HG02678 (cell line): ENCODE measurements at regions not wholly inside any gene's neighbourhood (a gene's known extent, or its start where the extent isn't known, plus 50 kb on each side); places are given as distances from the start of the nearest gene placed in this dataset.

Experiments
- ATAC-seq: cut with Tn5 transposase; IDR thresholded peaks from one replicate; pipeline ENCODE4 v1.9.1; 2021; ENCODE audit warnings: mild to moderate bottlenecking, moderate library complexity; ENCODE audit not compliant: unreplicated experiment

- ATAC-seq, result no peak
These were observed 79.4 kb upstream of the IFNE start for GRCh38 chr9:21561502-21561901.

GRCh38 chr9:21564175-21564574 is 82.1 kb upstream of the IFNE start:
- no peak for ATAC-seq

- no peak for ATAC-seq
These were observed 83.0 kb upstream of the IFNE start for GRCh38 chr9:21565155-21565554.

- ATAC-seq, result no peak
These were observed 85.8 kb upstream of the IFNE start for GRCh38 chr9:21567926-21568325.

- ATAC-seq, result no peak
These were observed 86.4 kb upstream of the IFNE start for GRCh38 chr9:21568484-21568883.

DNA sequence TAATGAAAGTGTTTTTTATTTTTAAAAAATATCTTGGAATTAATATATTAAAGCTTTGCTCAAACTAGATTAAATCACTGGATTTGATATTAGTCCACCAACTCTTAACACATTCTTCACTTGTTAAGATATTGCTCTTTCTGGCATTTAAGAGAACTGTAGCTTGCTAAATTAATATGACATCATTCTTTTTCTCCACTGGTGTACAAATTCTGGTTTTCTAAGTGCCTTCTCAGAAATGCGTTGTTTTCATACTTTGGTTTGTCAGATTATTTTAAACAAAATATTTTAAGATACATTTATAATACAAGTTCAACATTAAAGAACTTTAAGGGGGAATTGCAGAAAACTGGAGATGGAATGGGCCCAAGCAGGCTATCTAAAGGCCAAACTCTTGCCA is 87.6 kb upstream of the IFNE start:
- ATAC-seq, result no peak

DNA sequence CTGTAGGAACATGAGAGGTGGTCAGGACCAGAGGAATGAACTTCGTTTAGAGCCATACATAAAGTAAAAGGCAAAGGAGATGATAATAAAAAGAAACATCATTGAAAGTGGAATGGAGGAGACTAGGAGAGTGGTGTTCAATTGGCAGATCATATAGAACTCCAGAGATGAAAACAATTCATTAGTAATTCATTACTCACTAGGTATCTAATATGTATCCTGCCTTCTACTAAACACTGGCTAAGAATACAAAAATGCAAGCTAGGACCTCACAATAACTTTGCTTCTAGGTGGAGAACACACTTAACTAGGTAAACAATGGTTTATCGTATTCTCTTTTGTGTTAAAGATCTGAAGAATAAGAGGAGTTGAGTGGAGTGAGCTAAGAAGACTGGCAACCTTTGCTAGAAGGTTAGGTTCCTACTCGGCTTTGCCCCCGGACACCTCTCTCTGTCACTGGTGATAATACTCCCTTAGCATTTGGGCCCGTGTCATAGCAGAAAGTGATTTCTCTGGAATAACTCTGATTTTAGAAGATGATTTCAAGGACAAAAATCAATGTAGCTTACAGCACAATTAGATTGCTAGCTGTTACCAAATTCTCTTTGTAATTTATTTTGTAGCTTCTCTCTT is 88.6 kb upstream of the IFNE start:
- ATAC-seq, result no peak

DNA sequence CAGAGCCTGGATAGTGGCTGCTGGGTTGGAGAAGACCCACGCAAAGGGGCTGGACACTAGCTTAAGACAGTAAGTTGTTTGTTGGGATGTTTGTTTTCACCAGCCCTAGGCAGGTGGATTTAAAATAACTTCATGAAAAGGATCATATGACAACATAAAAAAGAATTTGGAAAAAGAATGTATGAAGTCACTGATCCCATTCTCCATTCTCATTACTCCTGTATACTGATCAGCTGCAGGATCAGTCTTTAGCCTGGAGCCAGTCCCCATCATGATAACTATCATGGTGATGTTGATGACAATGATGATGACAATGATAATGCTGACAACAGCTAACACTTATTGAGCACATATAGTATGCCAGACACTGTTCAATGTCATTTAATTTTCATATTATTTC is 92.1 kb upstream of the IFNE start:
- ATAC-seq, result no peak

DNA sequence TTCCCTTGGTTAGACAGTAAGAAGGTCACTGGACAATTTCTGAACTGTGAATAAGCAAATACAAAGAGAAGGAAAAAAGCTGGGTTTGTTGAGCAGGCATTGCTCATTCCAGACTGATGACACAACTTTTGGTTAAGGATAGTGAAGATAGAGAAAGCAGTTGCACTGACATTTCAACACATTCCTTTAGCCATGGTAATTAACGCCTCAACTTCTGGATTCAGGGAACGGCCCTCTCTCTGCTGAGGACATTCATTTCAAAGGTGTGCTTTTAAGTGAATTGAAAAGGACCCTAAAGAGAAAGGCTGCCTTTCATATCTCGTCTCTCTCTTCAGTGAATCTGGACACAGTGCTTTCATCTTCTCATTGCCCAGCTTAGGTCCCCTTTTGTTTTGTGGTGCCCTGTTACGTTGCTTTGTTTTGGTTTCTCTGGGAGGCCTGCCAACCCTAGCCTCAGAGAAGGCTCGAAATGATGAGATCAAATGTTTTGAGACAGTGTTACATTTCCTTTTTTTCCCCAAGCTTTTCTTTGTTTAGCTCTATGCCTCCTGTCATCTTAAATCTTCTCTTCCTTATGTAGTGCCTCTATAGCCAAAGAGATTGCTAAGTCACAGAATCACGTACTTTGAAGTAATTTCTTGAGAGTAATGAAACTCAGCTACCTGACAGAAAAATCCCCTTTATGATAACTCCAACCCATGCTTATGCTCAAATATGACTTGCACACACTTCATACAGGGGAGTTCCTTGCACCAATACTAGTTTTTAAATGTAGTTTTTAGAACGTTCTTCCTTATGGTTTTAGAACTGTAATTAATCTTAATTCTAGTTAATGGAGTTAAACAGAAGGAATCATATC is 94.4 kb upstream of the IFNE start:
- no peak for ATAC-seq

GRCh38 chr9:21579247-21579671 is 97.1 kb upstream of the IFNE start:
- no peak for ATAC-seq

DNA sequence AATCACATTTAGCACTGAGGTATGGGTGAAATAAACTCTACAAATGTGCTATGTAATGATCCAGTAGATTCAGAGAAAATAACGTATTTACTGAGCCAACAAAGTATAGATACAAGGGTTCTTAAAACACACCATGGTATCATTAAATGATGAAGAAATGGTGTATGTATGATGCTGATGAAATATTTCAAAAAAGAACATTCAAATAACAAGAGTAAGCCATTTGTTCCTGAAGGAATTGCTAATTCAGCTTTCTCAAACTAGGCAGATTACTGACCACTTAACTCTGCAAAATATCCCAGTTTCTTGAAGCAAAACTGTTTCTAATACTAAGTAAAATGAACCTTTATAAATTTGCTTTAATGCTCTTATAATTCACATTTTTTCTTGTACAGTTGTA is 97.6 kb upstream of the IFNE start:
- no peak for ATAC-seq

DNA sequence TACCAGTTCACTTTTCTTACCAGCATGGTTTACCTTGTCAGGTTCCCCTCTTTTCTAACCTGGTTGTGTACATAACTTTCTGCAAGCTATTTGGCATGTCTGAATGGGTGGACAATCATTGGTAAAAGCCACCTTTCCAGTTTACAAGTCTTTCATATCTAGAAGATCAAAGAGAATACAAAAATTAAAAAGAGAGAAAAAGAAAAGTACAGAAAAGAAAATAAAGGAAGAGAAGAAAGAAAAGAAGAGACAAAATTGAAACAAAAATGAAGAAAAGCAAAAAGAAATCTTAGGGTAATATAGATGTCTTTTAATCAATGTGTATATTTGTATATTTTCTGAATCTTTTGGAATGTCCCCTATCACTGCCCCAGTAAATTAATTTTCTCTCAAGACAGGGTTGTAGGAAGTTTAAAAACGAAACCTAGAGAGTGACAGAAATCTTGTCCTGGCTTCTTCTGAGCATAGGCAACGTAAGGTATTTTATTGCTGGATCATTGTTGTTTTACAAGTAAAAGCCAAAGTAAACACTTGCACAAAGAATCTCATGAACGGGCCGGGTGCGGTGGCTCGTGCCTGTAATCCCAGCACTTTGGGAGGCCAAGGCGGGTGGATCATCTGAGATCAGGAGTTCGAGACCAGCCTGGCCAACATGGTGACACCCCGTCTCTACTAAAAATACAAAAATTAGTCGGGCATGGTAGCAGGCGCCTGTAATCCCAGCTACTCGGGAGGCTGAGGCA is 98.7 kb upstream of the IFNE start:
- ATAC-seq, result no peak

- ATAC-seq, result no peak
These were observed 101.7 kb upstream of the IFNE start for GRCh38 chr9:21583628-21584377.

DNA sequence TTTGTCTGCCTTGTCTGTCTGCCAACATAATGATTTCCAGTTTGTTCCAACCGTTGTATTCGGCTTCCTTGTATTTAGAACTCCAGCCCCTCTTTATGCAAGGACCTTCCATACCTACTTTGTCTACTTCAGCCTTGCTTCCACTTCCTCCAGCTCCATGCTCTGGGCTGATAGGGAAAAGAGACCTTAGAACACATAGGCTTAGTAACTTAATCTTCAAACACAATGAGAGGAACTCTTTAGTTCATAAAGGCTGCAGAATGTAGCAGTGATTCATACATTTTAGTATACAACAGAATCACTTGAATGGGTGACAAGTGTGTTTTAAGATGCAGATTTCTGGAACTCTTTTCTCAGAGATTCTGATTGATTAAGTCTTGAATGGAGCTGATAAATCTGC is 102.8 kb upstream of the IFNE start:
- ATAC-seq, result no peak

DNA sequence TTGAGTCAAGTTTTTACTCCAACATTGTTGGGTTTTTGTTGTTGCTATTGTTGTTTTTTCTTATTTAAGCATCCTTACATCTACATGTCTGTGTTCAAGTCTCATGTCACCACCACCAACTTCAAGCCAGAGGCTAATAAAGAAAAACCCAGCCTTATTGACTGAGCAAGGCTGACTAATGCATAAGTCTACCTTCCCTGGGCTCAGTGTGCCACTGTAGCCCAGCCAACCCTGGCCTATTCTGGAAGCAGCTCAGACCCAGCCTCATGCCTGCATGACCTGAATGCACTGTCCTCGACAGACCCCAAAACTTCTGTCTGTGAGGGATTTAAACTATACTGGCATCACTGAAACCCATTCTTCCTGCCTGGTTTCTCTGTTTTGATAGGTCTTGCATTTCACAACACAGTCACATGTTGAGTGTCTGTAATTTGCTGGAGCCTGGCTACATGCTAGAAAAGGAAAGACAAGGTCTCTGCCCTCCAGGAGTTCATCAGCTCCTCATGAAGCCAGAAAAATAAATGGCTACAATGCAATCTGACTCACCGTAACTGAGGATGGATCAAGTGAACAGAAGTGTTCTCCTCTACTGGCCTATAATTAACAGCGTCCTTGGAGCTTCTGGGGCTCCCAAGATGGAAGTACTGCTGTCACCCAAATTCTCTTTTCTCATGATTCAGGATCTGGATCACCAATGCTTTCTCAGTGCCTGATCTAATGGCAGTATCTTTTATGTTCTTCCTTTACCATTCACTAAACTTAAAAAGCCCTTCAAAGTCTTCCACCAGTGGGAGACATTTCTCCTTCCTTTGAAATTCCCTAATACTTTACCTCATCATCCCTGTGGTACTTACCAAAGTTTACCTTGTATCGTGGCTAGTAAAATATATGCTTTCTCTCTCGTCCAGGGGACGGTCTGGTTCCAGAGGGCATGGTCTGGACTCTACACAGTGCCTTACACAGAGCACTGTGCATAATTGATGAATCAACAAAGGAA is 103.9 kb upstream of the IFNE start:
- no peak for ATAC-seq

DNA sequence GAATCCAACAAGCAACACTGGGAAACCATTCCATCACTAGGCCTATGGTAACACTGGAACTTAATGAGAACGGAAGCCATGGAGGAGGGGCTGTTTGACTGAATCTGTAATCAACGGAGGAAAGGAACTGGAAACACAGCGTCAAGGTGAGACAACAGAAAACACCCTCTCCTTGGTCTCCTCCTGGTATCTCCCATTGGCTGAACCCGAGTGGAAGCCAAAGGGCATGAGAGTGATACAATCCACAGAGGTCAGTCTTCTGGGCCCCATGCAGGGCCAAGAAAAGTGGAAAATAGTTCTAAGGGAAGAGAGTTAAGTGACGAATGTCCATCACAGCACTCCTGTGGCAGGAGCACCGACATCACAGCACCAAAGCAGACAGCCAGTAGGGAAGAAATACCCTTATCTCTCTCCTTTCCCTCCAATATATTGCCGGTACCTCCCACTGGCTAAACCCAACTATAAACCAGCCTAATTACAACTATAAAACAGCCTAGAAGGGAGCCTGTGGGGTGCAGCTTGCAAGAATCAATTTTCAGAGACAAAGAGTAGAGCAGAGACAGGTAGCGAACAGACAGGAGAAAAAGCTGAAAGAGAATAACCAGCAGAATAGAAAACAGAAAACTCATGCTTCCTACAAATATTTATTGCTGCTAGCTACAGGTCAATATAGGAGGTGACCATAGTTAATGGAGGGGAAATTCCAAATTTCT is 107.4 kb upstream of the IFNE start:
- ATAC-seq, result no peak

DNA sequence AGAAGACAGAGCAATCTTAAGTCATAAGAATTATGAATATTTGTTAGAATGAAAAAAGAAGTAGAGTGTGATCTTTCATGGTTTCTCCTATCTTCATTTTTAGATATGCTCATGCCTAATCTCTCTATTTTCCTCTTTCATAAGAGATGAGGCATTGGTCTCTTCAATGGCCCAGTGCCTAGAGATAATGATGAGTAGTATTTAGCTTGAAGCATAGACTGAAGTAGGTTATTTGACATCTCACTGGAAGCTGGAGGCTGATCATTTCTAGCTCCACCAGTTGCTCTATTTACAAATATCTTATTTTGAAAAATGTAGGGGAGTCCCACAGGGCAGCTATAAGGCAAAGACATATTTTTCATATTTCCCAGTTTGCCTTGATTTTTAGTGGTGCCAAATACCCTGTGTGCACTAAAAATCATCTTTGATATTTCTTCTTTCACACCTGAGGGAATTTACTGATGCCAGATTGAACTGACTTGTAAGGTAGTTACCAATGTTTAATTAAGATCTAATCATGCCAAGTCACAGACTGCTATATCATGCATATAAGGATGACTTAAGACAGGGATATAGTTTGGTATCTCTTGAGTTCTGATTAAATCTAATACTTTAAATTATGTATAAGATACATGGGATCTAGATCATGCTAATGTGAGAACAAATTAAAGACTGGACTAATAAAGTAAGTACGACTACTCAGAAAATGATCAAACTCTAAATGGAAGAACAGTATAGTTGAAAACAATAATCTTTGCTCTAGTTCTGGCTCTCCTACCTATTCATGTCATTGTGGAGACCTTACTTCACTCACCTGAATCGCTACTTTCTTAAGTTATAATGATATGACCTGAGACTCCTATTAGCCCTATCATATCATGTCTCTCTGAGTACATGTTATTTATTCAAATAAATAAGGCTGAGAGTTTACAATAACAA is 108.2 kb upstream of the IFNE start:
- ATAC-seq, result no peak
